SK-N-MC (cell line): ENCODE measurements at regions not wholly inside any gene's neighbourhood (a gene's known extent, or its start where the extent isn't known, plus 50 kb on each side); places are given as distances from the start of the nearest gene placed in this dataset.

Source experiments
- DNase-seq: peaks from one replicate; pipeline ENCODE4 v3.0.0-alpha.2; 2011; ENCODE audit warnings: low read depth, low spot score
- H3K27ac ChIP-seq: fragments of 200-600 bp; sonication (generic); 2 replicates; pipeline ENCODE4 v1.5.1; 2016; ENCODE audit warnings: mixed run types
- H3K36me3 ChIP-seq: fragments of 200-600 bp; sonication (generic); 2 replicates; pipeline ENCODE4 v1.6.1; 2017; ENCODE audit warnings: antibody characterized with exemption, low read length, mixed read lengths; ENCODE audit not compliant: insufficient read depth
- H3K4me3 ChIP-seq: fragments of 200-600 bp; sonication (generic); 2 replicates; pipeline ENCODE4 v1.5.1; 2016
- H3K9ac ChIP-seq: fragments of 200-600 bp; sonication (generic); 2 replicates; pipeline ENCODE4 v1.8.0; 2017; ENCODE audit warnings: mixed run types, mixed read lengths; ENCODE audit not compliant: insufficient read length
- H3K9me3 ChIP-seq: fragments of 200-600 bp; sonication (generic); 2 replicates; pipeline ENCODE4 v1.6.1; 2017; ENCODE audit warnings: low read depth, mild to moderate bottlenecking, antibody characterized with exemption, low read length, moderate library complexity, mixed read lengths
- EZH2 ChIP-seq: fragments of 200-600 bp; sonication (generic); IDR thresholded peaks from one replicate; pipeline ENCODE4 v1.6.1; 2017; ENCODE audit warnings: antibody characterized with exemption
- FOXP2 ChIP-seq: optimal IDR thresholded peaks from 2 replicates; pipeline ENCODE3; 2011; ENCODE audit warnings: mild to moderate bottlenecking, moderate library complexity; ENCODE audit not compliant: insufficient read depth; ENCODE audit errors: extremely low read length, control extremely low read depth
- POLR2AphosphoS5 ChIP-seq: IDR thresholded peaks from 2 replicates; pipeline ENCODE4 v1.6.1; 2012; ENCODE audit warnings: mild to moderate bottlenecking, low read depth, low read length, borderline replicate concordance

DNA sequence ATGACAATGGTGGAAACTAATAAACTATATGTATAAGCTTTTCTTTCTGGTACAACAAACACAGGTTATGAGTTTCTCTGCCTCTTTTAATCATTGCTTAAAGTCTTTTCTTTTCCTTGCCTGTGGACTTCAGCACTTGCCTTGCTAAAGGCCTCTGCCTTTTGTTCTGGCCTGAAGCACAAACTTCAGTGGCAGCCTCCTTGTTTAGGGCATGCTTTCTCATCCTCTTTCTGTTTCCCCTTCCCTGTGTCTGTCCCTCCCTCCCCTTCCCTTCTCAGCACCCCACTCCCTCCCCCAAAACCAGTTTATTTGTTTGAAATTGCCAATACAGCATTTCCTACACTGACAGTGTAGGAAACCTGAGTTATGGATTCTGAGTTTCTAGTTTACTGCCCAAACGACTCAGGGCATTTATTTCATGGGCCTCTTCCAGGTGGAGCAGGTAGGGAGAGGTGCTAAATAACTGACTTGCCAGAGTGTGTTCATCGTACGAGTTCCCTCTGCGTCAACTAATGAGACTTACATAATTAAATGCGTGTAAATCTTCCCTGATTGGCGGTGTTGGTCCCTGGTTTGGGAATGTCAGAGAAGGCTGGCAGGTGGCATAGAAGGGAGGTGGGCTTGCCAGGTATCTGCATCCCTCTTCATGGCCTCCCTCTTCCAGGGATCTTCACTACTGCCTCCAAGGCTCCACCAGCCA is 311.0 kb downstream of the FBXW7 start:
- no peak for DNase-seq
- no peak for TF ChIP-seq POLR2AphosphoS5
- no peak for TF ChIP-seq EZH2
- TF ChIP-seq FOXP2: no peak
- Histone ChIP-seq H3K4me3 (no peak overlapping the region), H3K36me3 (no peaks in the 10 kb centered on the region), H3K27ac (no peak overlapping the region), H3K9me3 (no peaks in the 10 kb centered on the region), H3K9ac (no peak overlapping the region)

DNA sequence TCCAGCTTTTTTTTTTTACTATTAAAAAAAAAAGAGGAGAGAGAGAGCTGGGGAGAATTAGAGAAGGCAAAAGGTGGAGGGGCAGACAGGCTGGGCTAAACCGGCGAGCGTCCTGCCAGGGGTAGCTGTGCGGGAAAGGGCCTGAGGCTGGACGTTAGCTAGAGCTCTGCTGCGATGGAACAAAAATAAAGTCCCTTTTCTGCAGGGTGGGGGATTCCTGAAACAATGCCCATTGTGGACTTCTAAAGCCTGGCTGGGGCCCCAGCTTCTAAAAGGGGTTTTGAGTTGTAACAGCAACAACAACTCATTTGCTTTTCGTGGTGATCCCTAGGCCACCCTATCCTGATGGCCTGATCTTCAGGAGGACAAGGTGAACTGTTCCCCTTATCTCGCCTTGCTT is 311.7 kb downstream of the FBXW7 start:
- Histone ChIP-seq H3K9ac (no peak overlapping the region), H3K27ac (no peak overlapping the region), H3K9me3 (no peaks in the 10 kb centered on the region), H3K36me3 (no peaks in the 10 kb centered on the region), H3K4me3 (no peak overlapping the region)
- DNase-seq: no peak
- TF ChIP-seq EZH2 (no peak), POLR2AphosphoS5 (no peak), FOXP2 (no peak)

- Histone ChIP-seq H3K9me3 (no peaks in the 10 kb centered on the region), H3K27ac (no peak overlapping the region), H3K9ac (no peak overlapping the region), H3K36me3 (no peaks in the 10 kb centered on the region), H3K4me3 (no peak overlapping the region)
- TF ChIP-seq EZH2: no peak
- no peak for TF ChIP-seq FOXP2
- no peak for TF ChIP-seq POLR2AphosphoS5
- DNase-seq: no peak
Measured at GRCh38 chr4:152223600-152223999, 312.3 kb downstream of the FBXW7 start.

DNA sequence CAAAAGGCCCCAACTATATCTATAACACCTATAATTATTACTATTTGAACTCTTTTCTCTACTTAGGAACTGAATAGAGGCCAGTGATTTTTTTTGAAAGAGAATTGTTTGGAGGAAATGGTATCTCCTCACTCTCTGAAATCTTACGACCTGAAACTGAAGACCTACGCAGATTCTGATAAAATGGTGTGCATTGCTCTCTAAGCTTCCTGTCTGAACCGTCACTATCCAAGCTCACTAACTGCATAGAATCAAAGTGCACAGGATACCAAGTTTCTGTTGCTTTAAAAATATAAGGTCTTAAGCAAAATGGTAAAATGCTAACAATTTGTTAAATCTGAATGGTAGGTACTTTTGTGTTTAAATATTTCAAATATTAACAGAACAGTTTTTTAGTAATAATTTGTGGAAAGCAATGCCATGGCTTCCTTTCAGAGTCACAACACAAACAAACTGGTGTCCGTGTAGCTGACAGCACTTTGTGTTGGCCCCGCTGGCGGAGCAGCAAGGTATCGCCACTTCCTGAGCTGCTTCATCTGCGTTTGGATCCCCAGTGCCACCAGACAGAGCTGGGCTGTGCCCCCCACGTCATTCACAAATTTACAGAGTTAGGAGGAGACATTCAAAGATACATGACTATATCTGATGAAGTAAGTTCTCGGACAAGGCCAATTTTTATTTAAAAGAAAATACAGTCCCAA is 313.9 kb downstream of the FBXW7 start:
- TF ChIP-seq POLR2AphosphoS5: no peak
- no peak for TF ChIP-seq EZH2
- no peak for TF ChIP-seq FOXP2
- Histone ChIP-seq H3K27ac (no peak overlapping the region), H3K9me3 (no peaks in the 10 kb centered on the region), H3K4me3 (no peak overlapping the region), H3K36me3 (no peaks in the 10 kb centered on the region), H3K9ac (no peak overlapping the region)
- no peak for DNase-seq

DNA sequence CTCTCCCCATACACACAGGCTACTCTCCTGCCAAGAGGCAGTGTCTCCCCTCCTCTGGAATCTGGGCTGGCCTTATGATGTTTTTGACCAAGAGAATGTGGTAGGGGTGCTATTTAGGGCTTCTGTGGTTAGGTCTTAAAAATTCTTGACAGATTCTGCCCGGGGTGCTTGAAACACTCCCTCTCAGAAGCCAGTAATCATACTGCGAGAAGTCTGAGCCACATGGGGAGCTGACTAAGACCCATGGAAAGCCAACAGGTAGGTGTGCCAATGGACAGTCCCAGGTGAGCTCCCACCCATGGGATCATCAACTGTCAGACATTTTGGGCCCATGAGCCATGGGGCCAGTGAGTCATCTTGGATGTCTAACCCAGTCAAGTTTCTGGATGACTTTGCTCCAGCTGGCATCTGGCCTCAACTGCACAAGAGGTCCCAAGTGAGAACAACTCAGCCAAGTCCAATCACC is 315.7 kb downstream of the FBXW7 start:
- H3K4me3 ChIP-seq: no peak overlapping the region
- DNase-seq: no peak
- no peaks in the 10 kb centered on the region for H3K9me3 ChIP-seq
- no peaks in the 10 kb centered on the region for H3K36me3 ChIP-seq
- TF ChIP-seq EZH2: no peak
- TF ChIP-seq FOXP2: no peak
- no peak for TF ChIP-seq POLR2AphosphoS5
- H3K9ac ChIP-seq: no peak overlapping the region
- no peak overlapping the region for H3K27ac ChIP-seq

DNA sequence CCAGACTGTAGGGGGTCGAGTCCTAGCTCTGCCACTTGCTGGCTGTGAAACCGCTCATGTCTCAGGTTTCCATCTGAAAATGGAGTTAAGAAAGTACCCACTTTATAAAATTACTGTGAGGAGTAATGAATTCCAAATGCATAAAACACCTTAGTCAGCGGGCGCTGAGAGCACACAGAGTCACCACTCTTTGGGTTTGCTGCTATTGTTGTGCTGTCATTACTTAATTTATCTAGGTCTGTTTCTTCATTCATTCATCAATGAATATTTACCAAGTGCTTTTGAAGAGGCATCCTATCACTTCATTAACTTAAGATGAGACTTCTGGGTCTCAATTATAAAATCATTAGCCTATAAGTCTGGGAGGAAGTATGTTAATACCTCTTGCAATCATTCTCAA is 317.3 kb downstream of the FBXW7 start:
- Histone ChIP-seq H3K27ac (no peak overlapping the region), H3K9ac (no peak overlapping the region), H3K4me3 (no peak overlapping the region), H3K9me3 (no peaks in the 10 kb centered on the region), H3K36me3 (no peaks in the 10 kb centered on the region)
- no peak for DNase-seq
- TF ChIP-seq EZH2 (no peak), POLR2AphosphoS5 (no peak), FOXP2 (no peak)

DNA sequence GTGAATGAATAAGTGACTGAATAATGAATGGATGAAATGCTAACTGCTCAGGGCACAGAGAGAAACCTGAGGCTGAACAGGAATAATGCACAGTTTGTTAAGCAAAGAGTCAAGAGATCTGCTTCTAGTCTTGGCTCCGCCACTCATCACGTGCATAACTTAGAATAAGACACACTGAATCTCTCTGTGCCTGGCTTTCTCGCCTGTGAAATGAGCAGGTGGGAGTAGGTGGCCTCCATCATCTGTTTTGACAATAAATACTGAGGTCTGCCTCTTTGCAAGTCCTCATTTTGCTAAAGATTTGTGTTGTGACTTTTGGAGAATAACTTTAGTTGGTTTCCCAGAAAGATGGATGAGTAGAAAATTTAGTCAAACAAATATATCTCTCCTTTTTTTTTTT is 318.0 kb downstream of the FBXW7 start:
- TF ChIP-seq POLR2AphosphoS5 (no peak), EZH2 (no peak), FOXP2 (no peak)
- no peak overlapping the region for H3K4me3 ChIP-seq
- H3K9me3 ChIP-seq: no peaks in the 10 kb centered on the region
- no peak overlapping the region for H3K9ac ChIP-seq
- no peak overlapping the region for H3K27ac ChIP-seq
- DNase-seq: no peak
- H3K36me3 ChIP-seq: no peaks in the 10 kb centered on the region

DNA sequence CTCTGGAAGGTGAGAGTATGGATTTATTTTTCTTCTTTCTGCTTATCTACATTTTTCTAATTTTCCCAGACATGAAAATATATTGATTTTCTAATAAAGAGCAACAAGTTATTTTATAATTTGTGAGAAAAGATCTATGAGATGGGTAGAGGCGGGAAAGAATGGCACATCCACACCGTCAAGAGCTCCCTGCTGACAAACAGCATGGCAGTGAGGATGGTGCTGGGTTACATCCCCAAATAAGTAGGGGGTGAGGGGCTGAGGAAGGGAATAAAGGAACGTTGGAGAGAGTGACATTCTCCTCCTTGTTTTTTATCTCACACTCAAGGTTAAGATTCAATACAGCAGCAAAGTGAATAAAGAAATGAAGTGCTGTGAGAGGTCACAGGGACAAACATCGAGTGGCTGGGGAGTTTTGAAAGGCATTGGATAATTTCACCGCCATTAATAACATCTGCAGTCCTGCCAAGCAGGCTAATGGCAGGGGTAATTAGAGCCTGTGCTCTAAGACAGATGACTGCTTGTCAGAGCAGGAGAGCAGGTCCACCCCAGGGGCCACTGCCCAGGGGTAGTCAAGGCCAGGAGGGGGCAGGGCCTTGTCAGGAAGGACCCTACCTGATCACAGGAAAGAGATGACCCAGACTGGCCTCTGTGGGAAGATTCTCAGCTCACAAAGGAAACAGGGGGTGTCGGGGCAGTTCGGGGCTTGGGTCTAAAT is 323.8 kb downstream of the FBXW7 start:
- Histone ChIP-seq H3K27ac (no peak overlapping the region), H3K36me3 (no peaks in the 10 kb centered on the region), H3K9ac (no peak overlapping the region), H3K4me3 (no peak overlapping the region), H3K9me3 (no peaks in the 10 kb centered on the region)
- no peak for DNase-seq
- TF ChIP-seq FOXP2 (no peak), POLR2AphosphoS5 (no peak), EZH2 (no peak)
